ENCODE measurements at regions not wholly inside any gene's neighbourhood (a gene's known extent, or its start where the extent isn't known, plus 50 kb on each side); places are given as distances from the start of the nearest gene placed in this dataset.
A peak's percentile ranks its signal among the peaks of the same experiment; 100 is the strongest.

DNA sequence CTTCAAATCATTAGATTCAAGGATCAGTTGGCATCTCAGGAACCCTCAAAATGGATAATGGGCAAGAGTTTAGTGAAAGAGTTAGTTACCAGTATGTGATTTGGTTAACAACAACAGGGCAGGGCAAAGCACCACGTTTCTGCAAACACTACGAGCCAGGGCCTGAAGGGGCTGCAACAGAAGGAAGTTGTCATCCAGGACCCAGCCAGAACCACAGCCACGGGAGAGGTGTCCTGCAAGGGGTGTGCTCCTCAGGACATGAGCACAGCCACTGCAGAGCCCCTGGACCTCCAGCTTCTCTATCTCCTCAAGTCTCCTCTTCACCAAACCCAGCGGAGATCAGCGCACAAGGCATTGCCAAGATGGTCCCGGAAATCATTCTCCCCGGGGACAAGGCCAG, 173.3 kb upstream of the PIEZO2 start:
- Histone ChIP-seq H3K4me2 (ENCODE audit: extremely low read depth, insufficient read depth, low read length) (no peak overlapping the region), H3K79me2 (ENCODE audit: control insufficient read depth, insufficient read depth, low read length) (no peaks in the 10 kb centered on the region), H3K27me3 (ENCODE audit: control insufficient read depth, insufficient read depth, low read length) (no peaks in the 10 kb centered on the region), H3K9ac (ENCODE audit: insufficient read depth, low read length) (no peak overlapping the region), H3K27ac (ENCODE audit: insufficient read depth, low read length) (peak overlapping the region; percentile 20), H3K4me1 (ENCODE audit: control insufficient read depth, extremely low read depth, insufficient read depth, low read length) (peaks cover 18% of the 10 kb centered on the region), H3K9me3 (ENCODE audit: control insufficient read depth, insufficient read depth, low read depth, low read length) (no peaks in the 10 kb centered on the region), H2AFZ (ENCODE audit: low read length) (no peak overlapping the region), H3K36me3 (ENCODE audit: control insufficient read depth, insufficient read depth, low read length) (no peaks in the 10 kb centered on the region), H4K20me1 (ENCODE audit: control insufficient read depth, extremely low read depth, insufficient read depth, low read length) (no peaks in the 10 kb centered on the region), H3K4me3 (replicated peaks in 1 of 4; ENCODE audit: control extremely low read depth in 1 of 4, insufficient read depth in 1 of 4, low read depth in 3 of 4, low read length in 4 of 4) (no peak overlapping the region)
- DNase-seq (ENCODE audit: low read depth in 2 of 2): no peak
- TF ChIP-seq EZH2 (IDR thresholded peaks at IDR 0.05; ENCODE audit: low read length, missing control alignments): no peak
- TF ChIP-seq, protein P1, sequence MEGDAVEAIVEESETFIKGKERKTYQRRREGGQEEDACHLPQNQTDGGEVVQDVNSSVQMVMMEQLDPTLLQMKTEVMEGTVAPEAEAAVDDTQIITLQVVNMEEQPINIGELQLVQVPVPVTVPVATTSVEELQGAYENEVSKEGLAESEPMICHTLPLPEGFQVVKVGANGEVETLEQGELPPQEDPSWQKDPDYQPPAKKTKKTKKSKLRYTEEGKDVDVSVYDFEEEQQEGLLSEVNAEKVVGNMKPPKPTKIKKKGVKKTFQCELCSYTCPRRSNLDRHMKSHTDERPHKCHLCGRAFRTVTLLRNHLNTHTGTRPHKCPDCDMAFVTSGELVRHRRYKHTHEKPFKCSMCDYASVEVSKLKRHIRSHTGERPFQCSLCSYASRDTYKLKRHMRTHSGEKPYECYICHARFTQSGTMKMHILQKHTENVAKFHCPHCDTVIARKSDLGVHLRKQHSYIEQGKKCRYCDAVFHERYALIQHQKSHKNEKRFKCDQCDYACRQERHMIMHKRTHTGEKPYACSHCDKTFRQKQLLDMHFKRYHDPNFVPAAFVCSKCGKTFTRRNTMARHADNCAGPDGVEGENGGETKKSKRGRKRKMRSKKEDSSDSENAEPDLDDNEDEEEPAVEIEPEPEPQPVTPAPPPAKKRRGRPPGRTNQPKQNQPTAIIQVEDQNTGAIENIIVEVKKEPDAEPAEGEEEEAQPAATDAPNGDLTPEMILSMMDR (conservative IDR thresholded peaks at IDR 0.05 in 1 of 2, IDR thresholded peaks at IDR 0.05 in 1 of 2; ENCODE audit: low read depth in 1 of 2, low read length in 2 of 2): no peak

DNA sequence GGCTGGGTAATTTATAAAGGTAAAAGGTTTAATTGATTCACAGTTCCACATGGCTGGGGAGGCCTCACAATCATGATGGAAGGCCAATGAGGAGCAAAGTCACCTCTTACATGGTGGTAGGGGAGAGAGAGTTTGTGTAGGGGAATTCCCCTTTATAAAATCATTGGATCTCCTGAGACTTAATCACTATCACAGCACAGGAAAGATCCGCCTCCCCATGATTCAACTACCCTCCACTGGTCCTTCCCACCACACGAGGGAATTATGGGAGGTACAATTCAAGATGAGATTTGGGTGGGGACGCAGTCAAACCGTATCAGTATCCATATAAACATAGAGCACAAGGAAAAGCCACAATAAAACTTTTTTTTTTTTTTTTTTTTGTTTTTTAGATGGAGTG, 172.6 kb upstream of the PIEZO2 start:
- no peak overlapping the region for H2AFZ ChIP-seq (ENCODE audit: low read length)
- H3K9me3 ChIP-seq (ENCODE audit: control insufficient read depth, insufficient read depth, low read depth, low read length): no peaks in the 10 kb centered on the region
- peaks cover 18% of the 10 kb centered on the region for H3K4me1 ChIP-seq (ENCODE audit: control insufficient read depth, extremely low read depth, insufficient read depth, low read length)
- no peak overlapping the region for H3K27ac ChIP-seq (ENCODE audit: insufficient read depth, low read length)
- TF ChIP-seq, protein P1 (conservative IDR thresholded peaks at IDR 0.05 in 1 of 2, IDR thresholded peaks at IDR 0.05 in 1 of 2; ENCODE audit: low read depth in 1 of 2, low read length in 2 of 2): no peak
- TF ChIP-seq EZH2 (IDR thresholded peaks at IDR 0.05; ENCODE audit: low read length, missing control alignments): no peak
- H3K4me2 ChIP-seq (ENCODE audit: extremely low read depth, insufficient read depth, low read length): no peak overlapping the region
- H3K4me3 ChIP-seq (replicated peaks in 1 of 4; ENCODE audit: control extremely low read depth in 1 of 4, insufficient read depth in 1 of 4, low read depth in 3 of 4, low read length in 4 of 4): no peak overlapping the region
- H3K9ac ChIP-seq (ENCODE audit: insufficient read depth, low read length): no peak overlapping the region
- H4K20me1 ChIP-seq (ENCODE audit: control insufficient read depth, extremely low read depth, insufficient read depth, low read length): no peaks in the 10 kb centered on the region
- no peaks in the 10 kb centered on the region for H3K79me2 ChIP-seq (ENCODE audit: control insufficient read depth, insufficient read depth, low read length)
- H3K36me3 ChIP-seq (ENCODE audit: control insufficient read depth, insufficient read depth, low read length): no peaks in the 10 kb centered on the region
- no peaks in the 10 kb centered on the region for H3K27me3 ChIP-seq (ENCODE audit: control insufficient read depth, insufficient read depth, low read length)
- DNase-seq (ENCODE audit: low read depth in 2 of 2): peak in 1 of 2 donors; percentile 20

DNA sequence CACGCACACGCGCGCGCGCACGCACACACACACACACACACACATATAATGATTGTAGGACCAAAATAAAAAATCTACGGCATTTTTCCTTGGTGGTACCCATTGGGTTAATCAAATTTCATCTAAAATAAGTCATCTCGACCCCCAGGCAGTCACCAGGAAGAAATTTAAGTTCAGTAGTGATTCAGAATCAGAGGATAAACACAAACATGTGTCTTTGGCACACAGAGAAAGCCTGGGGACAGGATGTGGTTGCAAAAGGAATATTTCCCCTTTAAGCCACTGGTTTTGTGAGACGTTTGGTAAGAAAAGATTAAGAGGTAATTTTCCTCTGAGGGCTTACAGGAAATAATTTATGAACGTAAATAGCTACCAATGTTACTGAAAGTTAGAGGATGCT, 171.6 kb upstream of the PIEZO2 start:
- H3K4me2 ChIP-seq (ENCODE audit: extremely low read depth, insufficient read depth, low read length): peak overlapping the region; percentile 48
- peaks cover 13% of the 10 kb centered on the region for H3K4me1 ChIP-seq (ENCODE audit: control insufficient read depth, extremely low read depth, insufficient read depth, low read length)
- H3K27ac ChIP-seq (ENCODE audit: insufficient read depth, low read length): no peak overlapping the region

More for the DNA sequence above, 171.6 kb upstream of the PIEZO2 start:
- Histone ChIP-seq H3K27me3 (ENCODE audit: control insufficient read depth, insufficient read depth, low read length) (no peaks in the 10 kb centered on the region), H3K36me3 (ENCODE audit: control insufficient read depth, insufficient read depth, low read length) (no peaks in the 10 kb centered on the region), H4K20me1 (ENCODE audit: control insufficient read depth, extremely low read depth, insufficient read depth, low read length) (no peaks in the 10 kb centered on the region), H3K9me3 (ENCODE audit: control insufficient read depth, insufficient read depth, low read depth, low read length) (no peaks in the 10 kb centered on the region), H3K4me3 (replicated peaks in 1 of 4; ENCODE audit: control extremely low read depth in 1 of 4, insufficient read depth in 1 of 4, low read depth in 3 of 4, low read length in 4 of 4) (no peak overlapping the region), H3K9ac (ENCODE audit: insufficient read depth, low read length) (no peak overlapping the region), H2AFZ (ENCODE audit: low read length) (no peak overlapping the region), H3K79me2 (ENCODE audit: control insufficient read depth, insufficient read depth, low read length) (no peaks in the 10 kb centered on the region)
- TF ChIP-seq EZH2 (IDR thresholded peaks at IDR 0.05; ENCODE audit: low read length, missing control alignments): no peak
- TF ChIP-seq, protein P1 (conservative IDR thresholded peaks at IDR 0.05 in 1 of 2, IDR thresholded peaks at IDR 0.05 in 1 of 2; ENCODE audit: low read depth in 1 of 2, low read length in 2 of 2): no peak
- peak; percentile 55 to 82 for DNase-seq (ENCODE audit: low read depth in 2 of 2)
